K562 (cell line): ENCODE measurements at regions not wholly inside any gene's neighbourhood (a gene's known extent, or its start where the extent isn't known, plus 50 kb on each side); places are given as distances from the start of the nearest gene placed in this dataset.

Source experiments
- ATAC-seq: fragments of 200-7000 bp; cut with Tn5 transposase; 3 replicates; pipeline ENCODE4 v1.9.1; 2020; ENCODE audit warnings: moderate library complexity
- BruUV-seq: library from RNA; stranded (reverse); fragments of 400-500 nt; replicated peaks from 2 replicates; lab custom pipeline; 2021; lab: Mats Ljungman, UMichigan
- CTCF ChIA-PET: fragments of 300-600 bp; formaldehyde crosslinking; extraction: SDS; loops from one replicate; lab custom pipeline; 2021; ENCODE audit warnings: low intra/inter-chr PET ratio; lab: Yijun Ruan, JAX
- POLR2A ChIA-PET: fragments of 300-600, 350-650 bp; sonication (Branson Sonifier 250); formaldehyde crosslinking; extraction: SDS; loops from one replicate; lab custom pipeline; 2021; ENCODE audit warnings: antibody characterized with exemption, inconsistent platforms; lab: Yijun Ruan, JAX
- DNase-seq, 4 experiments: peaks; one replicate each; pipeline versions ENCODE4 v3.0.0 to v3.0.0-alpha.2; 2011 to 2018; ENCODE audit warnings: low spot score in 3 of 4, mixed read lengths in 3 of 4; ENCODE audit errors: extremely low read depth in 1 of 4
- FAIRE-seq: peaks from 2 replicates; lab custom pipeline; 2011; peaks lifted over from hg19 to GRCh38; lab: Jason Lieb, UNC
- H2AFZ ChIP-seq: 2 replicates; pipeline ENCODE4 v1.6.0; 2011; ENCODE audit warnings: low read depth, low read length, control low read depth, inconsistent platforms
- H3K27ac ChIP-seq: fragments of 200-600 bp; 3 replicates; pipeline ENCODE4 v1.8.0; 2011; ENCODE audit warnings: low read depth, mild to moderate bottlenecking, control low read depth, inconsistent platforms, low read length, moderate library complexity, mixed read lengths; ENCODE audit errors: extremely low read depth
- H3K27me3 ChIP-seq, 2 experiments: fragments of 300-600 bp in 1 of 2; 2 replicates in 1 of 2; 3 replicates in 1 of 2; pipeline versions ENCODE4 v1.6.0 to v1.8.0; 2011; ENCODE audit warnings: inconsistent platforms in 2 of 2, low read length in 2 of 2, mild to moderate bottlenecking in 1 of 2, mixed read lengths in 1 of 2, moderate library complexity in 1 of 2; ENCODE audit not compliant: control insufficient read depth in 2 of 2, insufficient read depth in 2 of 2
- H3K36me3 ChIP-seq: fragments of 300-600 bp; 3 replicates; pipeline ENCODE4 v1.8.0; 2011; ENCODE audit warnings: mild to moderate bottlenecking, low read length, inconsistent platforms; ENCODE audit not compliant: control insufficient read depth, insufficient read depth
- H3K4me1 ChIP-seq, 2 experiments: fragments of 200-600 bp in 1 of 2; replicated peaks in 1 of 2; 2 replicates in 1 of 2; 3 replicates in 1 of 2; pipeline versions ENCODE4 v1.5.1 to v1.8.0; 2011; ENCODE audit warnings: inconsistent platforms in 2 of 2, low read length in 2 of 2, mild to moderate bottlenecking in 1 of 2, mixed read lengths in 1 of 2, moderate library complexity in 1 of 2; ENCODE audit not compliant: control insufficient read depth in 2 of 2, insufficient read depth in 2 of 2
- H3K4me2 ChIP-seq: 2 replicates; pipeline ENCODE4 v1.6.1; 2011; ENCODE audit warnings: low read length, control low read depth, inconsistent platforms, mixed read lengths; ENCODE audit not compliant: insufficient read depth
- H3K4me3 ChIP-seq: fragments of 200-600 bp; sonication (generic), shearing (Covaris generic); 2 replicates; pipeline ENCODE4 v1.5.1; 2016; ENCODE audit warnings: control low read depth, inconsistent platforms
- H3K79me2 ChIP-seq: fragments of 200-600 bp; 3 replicates; pipeline ENCODE4 v1.8.0; 2011; ENCODE audit warnings: low read length, inconsistent platforms; ENCODE audit not compliant: control insufficient read depth, insufficient read depth
- H3K9ac ChIP-seq, 2 experiments: 2 replicates each; pipeline versions ENCODE4 v1.6.0 to v1.6.1; 2011; ENCODE audit warnings: low read depth in 2 of 2, low read length in 2 of 2, control low read depth in 1 of 2, inconsistent platforms in 1 of 2, mild to moderate bottlenecking in 1 of 2, mixed read lengths in 1 of 2; ENCODE audit not compliant: insufficient read depth in 1 of 2
- H3K9me1 ChIP-seq: one replicate; pipeline ENCODE4 v1.6.0; 2011; ENCODE audit warnings: inconsistent platforms, mild to moderate bottlenecking, low read length, moderate library complexity; ENCODE audit not compliant: control insufficient read depth, insufficient read depth
- H3K9me3 ChIP-seq: replicated peaks from 2 replicates; pipeline ENCODE4 v1.5.1; 2011; ENCODE audit warnings: low read depth, low read length, inconsistent platforms; ENCODE audit not compliant: control insufficient read depth, insufficient read depth
- H4K20me1 ChIP-seq: replicated peaks from 2 replicates; pipeline ENCODE4 v1.6.1; 2011; ENCODE audit warnings: low read length, inconsistent platforms, mixed read lengths; ENCODE audit not compliant: control insufficient read depth, insufficient read depth
- BCL6 ChIP-seq: fragments of 250-450 bp; sonication (Bioruptor Pico); IDR thresholded peaks from 2 replicates; pipeline ENCODE4 v1.4.0; 2020
- CC2D1A ChIP-seq: fragments of 450-650 bp; IDR thresholded peaks from 2 replicates; pipeline ENCODE4 v1.6.1; 2017; ENCODE audit warnings: mild to moderate bottlenecking
- ETV1 ChIP-seq: fragments of 450-650 bp; conservative IDR thresholded peaks from 2 replicates; pipeline ENCODE4 v1.6.1; 2016; ENCODE audit warnings: missing genetic modification characterization, control low read depth, low read depth, missing compliant biosample characterization
- GTF2F1 ChIP-seq: IDR thresholded peaks from 2 replicates; pipeline ENCODE4 v1.6.1; 2011; ENCODE audit warnings: low read depth, low read length, improper control_type of control experiment
- HNRNPK ChIP-seq: fragments of 200-400 bp; formaldehyde crosslinking; IDR thresholded peaks from one replicate; pipeline ENCODE4 v1.6.1; 2018; ENCODE audit warnings: mild to moderate bottlenecking, low read depth, low read length; ENCODE audit not compliant: poor library complexity, severe bottlenecking
- NBN ChIP-seq: fragments of 450-650 bp; IDR thresholded peaks from 2 replicates; pipeline ENCODE4 v1.6.1; 2016; ENCODE audit warnings: low read depth, mild to moderate bottlenecking
- NFYB ChIP-seq: IDR thresholded peaks from 2 replicates; pipeline ENCODE4 v1.6.1; 2011; ENCODE audit warnings: mild to moderate bottlenecking, moderate library complexity; ENCODE audit not compliant: insufficient read length; ENCODE audit errors: extremely low read depth
- NRF1 ChIP-seq, 2 experiments: fragments of 450-650 bp; IDR thresholded peaks in 1 of 2; conservative IDR thresholded peaks in 1 of 2; 2 replicates each; pipeline ENCODE4 v1.6.1; 2014; ENCODE audit warnings: mild to moderate bottlenecking in 2 of 2
- ZNF133 ChIP-seq: fragments of 250-450 bp; sonication (Bioruptor Pico); IDR thresholded peaks from 2 replicates; pipeline ENCODE4 v1.4.0; 2020; ENCODE audit warnings: mild to moderate bottlenecking
- ZNF764 ChIP-seq: fragments of 250-450 bp; sonication (Bioruptor Pico); IDR thresholded peaks from 2 replicates; pipeline ENCODE4 v1.4.0; 2020; ENCODE audit warnings: low read depth, mild to moderate bottlenecking, moderate library complexity
- WGBS: fragments of 100-300 bp; shearing (Covaris generic); methylation state at CpG from one replicate; pipeline ENCODE4 v1.1.6; 2016; ENCODE audit warnings: low coverage, mixed read lengths; ENCODE audit not compliant: insufficient coverage; ENCODE audit errors: missing lambda C conversion rate; 5-methylcytosine and 5-hydroxymethylcytosine counted together
- in situ Hi-C: fragments of 300-500 bp; cut with MboI; formaldehyde crosslinking; loops from 4 replicates; pipeline ENCODE4 v1.15.0; 2018; ENCODE audit warnings: inconsistent platforms, mixed read lengths
- intact Hi-C: fragments of 100-400 bp; cut with micrococcal nuclease; formaldehyde crosslinking; loops from 2 replicates; pipeline ENCODE4 v1.14.2; 2022
- TF ChIP-seq, protein P1 (sequence below): sonication (generic); formaldehyde crosslinking; IDR thresholded peaks from 2 replicates; pipeline ENCODE4 v1.5.0; 2020; ENCODE audit warnings: missing genetic modification reagents
- TF ChIP-seq, protein P2 (sequence below): fragments of 450-650 bp; IDR thresholded peaks from 2 replicates; pipeline ENCODE4 v1.6.1; 2016; ENCODE audit warnings: borderline replicate concordance
- TF ChIP-seq, protein P3 (sequence below): sonication (generic); formaldehyde crosslinking; IDR thresholded peaks from 2 replicates; pipeline ENCODE4 v1.9.0; 2022; ENCODE audit warnings: mild to moderate bottlenecking, missing genetic modification reagents

DNA sequence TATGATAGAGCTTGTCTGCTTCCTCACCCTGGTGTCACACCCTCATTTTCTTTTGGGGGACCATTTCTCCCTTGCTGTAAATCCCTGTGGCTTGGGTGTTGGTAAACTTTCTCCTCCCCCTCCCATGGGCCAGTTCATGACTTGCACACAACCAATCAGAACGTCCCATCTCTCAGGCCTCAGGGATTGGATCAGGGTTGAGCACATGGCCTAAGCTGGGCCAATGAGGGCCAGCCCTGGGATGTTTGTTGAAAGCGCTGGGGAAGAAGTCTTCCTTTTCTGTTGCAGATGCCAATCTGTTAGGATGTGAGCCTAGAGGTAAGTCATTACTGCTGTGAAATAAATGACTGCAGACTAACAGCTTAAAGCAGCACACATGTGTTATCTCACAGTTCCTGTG lies 136.7 kb downstream of the AACS start:
- Histone ChIP-seq H2AFZ (no peak overlapping the region), H3K4me1 (no peaks in the 10 kb centered on the region), H3K27me3 (peaks cover 0 to 16% of the 10 kb centered on the region in 2 experiments; a peak in 2 of 5 replicates), H4K20me1 (no peaks in the 10 kb centered on the region), H3K36me3 (no peaks in the 10 kb centered on the region), H3K9ac (no peak overlapping the region), H3K27ac (no peak overlapping the region), H3K9me3 (no peaks in the 10 kb centered on the region), H3K4me3 (no peak overlapping the region), H3K9me1 (no peaks in the 10 kb centered on the region), H3K4me2 (no peak overlapping the region), H3K79me2 (no peaks in the 10 kb centered on the region)
- DNase-seq (peak in 3 of 4 experiments; percentile 25 to 36 (median 27)), FAIRE-seq (no peak), ATAC-seq (peak; percentile 84)
- in situ Hi-C loops: no loop called here
- no TSS peak for BruUV-seq
- no peak for TF ChIP-seq HNRNPK
- TF ChIP-seq GTF2F1: no peak
- TF ChIP-seq, protein P1, sequence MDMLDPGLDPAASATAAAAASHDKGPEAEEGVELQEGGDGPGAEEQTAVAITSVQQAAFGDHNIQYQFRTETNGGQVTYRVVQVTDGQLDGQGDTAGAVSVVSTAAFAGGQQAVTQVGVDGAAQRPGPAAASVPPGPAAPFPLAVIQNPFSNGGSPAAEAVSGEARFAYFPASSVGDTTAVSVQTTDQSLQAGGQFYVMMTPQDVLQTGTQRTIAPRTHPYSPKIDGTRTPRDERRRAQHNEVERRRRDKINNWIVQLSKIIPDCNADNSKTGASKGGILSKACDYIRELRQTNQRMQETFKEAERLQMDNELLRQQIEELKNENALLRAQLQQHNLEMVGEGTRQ (CRISPR knock-in tag): peak; percentile 56
- no peak for TF ChIP-seq NBN
- TF ChIP-seq BCL6 (CRISPR knock-in tag): no peak
- peak; percentile 25 for TF ChIP-seq NFYB
- CTCF ChIA-PET: no interaction called here
- intact Hi-C loops: no loop called here
- POLR2A ChIA-PET: interaction anchor here (0.6 kb wide), 1 partner anchor 29 kb away, joined by 3 read pairs; no protein-coding TSS in a partner anchor
- 0% methylated on average over 2 of the region's 2 CpGs for WGBS

DNA sequence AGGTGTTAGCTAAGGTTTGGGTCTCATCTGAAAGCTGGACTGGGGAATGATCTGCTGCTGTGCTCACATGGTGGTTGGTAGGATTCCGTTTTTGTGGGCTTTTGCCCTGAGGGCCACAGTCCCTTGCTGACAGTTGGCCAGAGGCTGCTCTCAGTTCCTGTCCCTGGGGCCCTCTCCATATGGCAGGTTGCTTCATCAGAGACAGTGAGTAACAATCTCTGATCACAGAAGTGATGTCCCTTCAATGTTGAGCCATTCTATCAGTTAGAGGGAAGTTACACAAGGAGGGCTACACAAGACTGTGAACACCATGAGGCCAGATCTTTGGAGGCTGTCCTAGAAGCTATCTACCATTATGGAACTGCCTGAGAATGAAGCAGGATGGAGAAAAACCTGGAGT lies 137.2 kb downstream of the AACS start:
- H2AFZ ChIP-seq: no peak overlapping the region
- H3K27ac ChIP-seq: no peak overlapping the region
- H3K4me1 ChIP-seq: no peaks in the 10 kb centered on the region
- ChIA-PET POLR2A (no interaction called here), CTCF (no interaction called here)
- ATAC-seq (no peak), FAIRE-seq (no peak), DNase-seq (no peak)
- in situ Hi-C loops: no loop called here
- H3K27me3 ChIP-seq: peaks cover 0 to 21% of the 10 kb centered on the region in 2 experiments; a peak in 3 of 5 replicates
- no peak overlapping the region for H3K9ac ChIP-seq
- H3K9me1 ChIP-seq: no peaks in the 10 kb centered on the region
- no peaks in the 10 kb centered on the region for H4K20me1 ChIP-seq
- no peaks in the 10 kb centered on the region for H3K79me2 ChIP-seq
- H3K36me3 ChIP-seq: no peaks in the 10 kb centered on the region
- no peaks in the 10 kb centered on the region for H3K9me3 ChIP-seq
- no TSS peak for BruUV-seq
- no peak overlapping the region for H3K4me2 ChIP-seq
- no peak overlapping the region for H3K4me3 ChIP-seq
- 0% methylated on average over 1 of the region's 1 CpG for WGBS
- intact Hi-C loops: no loop called here
- TF ChIP-seq, protein P1 (CRISPR knock-in tag): no peak
- TF ChIP-seq, protein P2, sequence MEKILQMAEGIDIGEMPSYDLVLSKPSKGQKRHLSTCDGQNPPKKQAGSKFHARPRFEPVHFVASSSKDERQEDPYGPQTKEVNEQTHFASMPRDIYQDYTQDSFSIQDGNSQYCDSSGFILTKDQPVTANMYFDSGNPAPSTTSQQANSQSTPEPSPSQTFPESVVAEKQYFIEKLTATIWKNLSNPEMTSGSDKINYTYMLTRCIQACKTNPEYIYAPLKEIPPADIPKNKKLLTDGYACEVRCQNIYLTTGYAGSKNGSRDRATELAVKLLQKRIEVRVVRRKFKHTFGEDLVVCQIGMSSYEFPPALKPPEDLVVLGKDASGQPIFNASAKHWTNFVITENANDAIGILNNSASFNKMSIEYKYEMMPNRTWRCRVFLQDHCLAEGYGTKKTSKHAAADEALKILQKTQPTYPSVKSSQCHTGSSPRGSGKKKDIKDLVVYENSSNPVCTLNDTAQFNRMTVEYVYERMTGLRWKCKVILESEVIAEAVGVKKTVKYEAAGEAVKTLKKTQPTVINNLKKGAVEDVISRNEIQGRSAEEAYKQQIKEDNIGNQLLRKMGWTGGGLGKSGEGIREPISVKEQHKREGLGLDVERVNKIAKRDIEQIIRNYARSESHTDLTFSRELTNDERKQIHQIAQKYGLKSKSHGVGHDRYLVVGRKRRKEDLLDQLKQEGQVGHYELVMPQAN: no peak
- no peak for TF ChIP-seq CC2D1A
- no peak for TF ChIP-seq ZNF764 (CRISPR knock-in tag)
- TF ChIP-seq NRF1 (conservative IDR thresholded peaks at IDR 0.05 in 1 of 2, IDR thresholded peaks at IDR 0.05 in 1 of 2): no peak
- no peak for TF ChIP-seq ETV1
- TF ChIP-seq ZNF133 (CRISPR knock-in tag): no peak
- TF ChIP-seq, protein P3, sequence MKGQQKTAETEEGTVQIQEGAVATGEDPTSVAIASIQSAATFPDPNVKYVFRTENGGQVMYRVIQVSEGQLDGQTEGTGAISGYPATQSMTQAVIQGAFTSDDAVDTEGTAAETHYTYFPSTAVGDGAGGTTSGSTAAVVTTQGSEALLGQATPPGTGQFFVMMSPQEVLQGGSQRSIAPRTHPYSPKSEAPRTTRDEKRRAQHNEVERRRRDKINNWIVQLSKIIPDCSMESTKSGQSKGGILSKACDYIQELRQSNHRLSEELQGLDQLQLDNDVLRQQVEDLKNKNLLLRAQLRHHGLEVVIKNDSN (CRISPR knock-in tag): no peak
